ENCODE measurements at regions not wholly inside any gene's neighbourhood (a gene's known extent, or its start where the extent isn't known, plus 50 kb on each side); places are given as distances from the start of the nearest gene placed in this dataset.

- no peak for TF ChIP-seq USF1 (IDR thresholded peaks at IDR 0.05)
- no peak for TF ChIP-seq EP300 (IDR thresholded peaks at IDR 0.05; ENCODE audit: borderline replicate concordance)
- no peak for TF ChIP-seq FOXM1 (IDR thresholded peaks at IDR 0.05; ENCODE audit: borderline replicate concordance, low read depth)
- TF ChIP-seq TAF1 (IDR thresholded peaks at IDR 0.05; ENCODE audit: low read depth), result no peak
- TF ChIP-seq MAX (IDR thresholded peaks at IDR 0.05), result no peak
- no peak for TF ChIP-seq CREB1 (IDR thresholded peaks at IDR 0.05; ENCODE audit: low read depth)
- TF ChIP-seq ZBTB7A (IDR thresholded peaks at IDR 0.05; ENCODE audit: low read depth), result no peak
- no peak for TF ChIP-seq TCF12 (IDR thresholded peaks at IDR 0.05; ENCODE audit: low read depth)
Measured at GRCh38 chr1:219550201-219550600, 62.7 kb downstream of the ZC3H11B start.

- TF ChIP-seq EGR1 (IDR thresholded peaks at IDR 0.05) (no peak), TCF12 (IDR thresholded peaks at IDR 0.05; ENCODE audit: low read depth) (no peak), TAF1 (IDR thresholded peaks at IDR 0.05; ENCODE audit: low read depth) (no peak), USF1 (IDR thresholded peaks at IDR 0.05) (no peak), MAX (IDR thresholded peaks at IDR 0.05) (no peak), RAD21 (IDR thresholded peaks at IDR 0.05; ENCODE audit: low read depth) (no peak), NFIC (IDR thresholded peaks at IDR 0.05) (no peak), TEAD4 (IDR thresholded peaks at IDR 0.05) (no peak), FOXM1 (IDR thresholded peaks at IDR 0.05; ENCODE audit: borderline replicate concordance, low read depth) (no peak), CEBPB (IDR thresholded peaks at IDR 0.05) (no peak), REST (IDR thresholded peaks at IDR 0.05; ENCODE audit: low read depth) (no peak), CREB1 (IDR thresholded peaks at IDR 0.05; ENCODE audit: low read depth) (no peak), ZBTB7A (IDR thresholded peaks at IDR 0.05; ENCODE audit: low read depth) (no peak), YY1 (IDR thresholded peaks at IDR 0.05; ENCODE audit: low read depth) (no peak)
Measured at GRCh38 chr1:219549215-219549614, 63.7 kb downstream of the ZC3H11B start.

- TF ChIP-seq USF1 (IDR thresholded peaks at IDR 0.05) (no peak), TCF12 (IDR thresholded peaks at IDR 0.05; ENCODE audit: low read depth) (no peak), TAF1 (IDR thresholded peaks at IDR 0.05; ENCODE audit: low read depth) (no peak), REST (IDR thresholded peaks at IDR 0.05; ENCODE audit: low read depth) (no peak), YY1 (IDR thresholded peaks at IDR 0.05; ENCODE audit: low read depth) (no peak), NFIC (IDR thresholded peaks at IDR 0.05) (no peak), CREB1 (IDR thresholded peaks at IDR 0.05; ENCODE audit: low read depth) (no peak), EP300 (IDR thresholded peaks at IDR 0.05; ENCODE audit: borderline replicate concordance) (no peak), EGR1 (IDR thresholded peaks at IDR 0.05) (no peak), TEAD4 (IDR thresholded peaks at IDR 0.05) (no peak), CEBPB (IDR thresholded peaks at IDR 0.05) (no peak), ZBTB7A (IDR thresholded peaks at IDR 0.05; ENCODE audit: low read depth) (no peak), RAD21 (IDR thresholded peaks at IDR 0.05; ENCODE audit: low read depth) (no peak), MAX (IDR thresholded peaks at IDR 0.05) (no peak), FOXM1 (IDR thresholded peaks at IDR 0.05; ENCODE audit: borderline replicate concordance, low read depth) (no peak)
Measured at GRCh38 chr1:219548386-219548785, 64.5 kb downstream of the ZC3H11B start.

- TF ChIP-seq FOXM1 (IDR thresholded peaks at IDR 0.05; ENCODE audit: borderline replicate concordance, low read depth), result no peak
- TF ChIP-seq ZBTB7A (IDR thresholded peaks at IDR 0.05; ENCODE audit: low read depth), result no peak
- TF ChIP-seq EP300 (IDR thresholded peaks at IDR 0.05; ENCODE audit: borderline replicate concordance), result no peak
- TF ChIP-seq EGR1 (IDR thresholded peaks at IDR 0.05), result no peak
- TF ChIP-seq MAX (IDR thresholded peaks at IDR 0.05), result no peak
Measured at GRCh38 chr1:219544163-219544846, 68.6 kb downstream of the ZC3H11B start.
